GM18861 (cell line): ENCODE measurements at regions not wholly inside any gene's neighbourhood (a gene's known extent, or its start where the extent isn't known, plus 50 kb on each side); places are given as distances from the start of the nearest gene placed in this dataset.

Experiments
- ATAC-seq: cut with Tn5 transposase; IDR thresholded peaks from one replicate; pipeline ENCODE4 v1.9.1; 2021; ENCODE audit not compliant: unreplicated experiment

- no peak for ATAC-seq
These were observed 320.0 kb downstream of the BRINP2 start for GRCh38 chr1:177490786-177491185.

- no peak for ATAC-seq
These were observed 319.4 kb downstream of the BRINP2 start for GRCh38 chr1:177490036-177490639.

GRCh38 chr1:177488722-177489121, 318.0 kb downstream of the BRINP2 start:
- ATAC-seq = no peak

GRCh38 chr1:177487481-177487880, 316.7 kb downstream of the BRINP2 start:
- no peak for ATAC-seq

- no peak for ATAC-seq
These were observed 310.1 kb downstream of the BRINP2 start for GRCh38 chr1:177480741-177481305.

GRCh38 chr1:177479600-177479999, 308.8 kb downstream of the BRINP2 start:
- ATAC-seq = no peak

GRCh38 chr1:177476676-177477075, 305.9 kb downstream of the BRINP2 start:
- ATAC-seq = no peak

GRCh38 chr1:177472567-177472966, 301.8 kb downstream of the BRINP2 start:
- ATAC-seq = no peak

- ATAC-seq = no peak
These were observed 300.5 kb downstream of the BRINP2 start for GRCh38 chr1:177471244-177471643.

- ATAC-seq = no peak
These were observed 298.8 kb downstream of the BRINP2 start for GRCh38 chr1:177469519-177469918.

GRCh38 chr1:177466286-177466685, 295.5 kb downstream of the BRINP2 start:
- ATAC-seq = no peak

GRCh38 chr1:177464686-177465085, 293.9 kb downstream of the BRINP2 start:
- ATAC-seq = no peak

- ATAC-seq = no peak
These were observed 280.4 kb downstream of the BRINP2 start for GRCh38 chr1:177451191-177451590.

GRCh38 chr1:177448652-177449357, 278.0 kb downstream of the BRINP2 start:
- no peak for ATAC-seq

- no peak for ATAC-seq
These were observed 277.4 kb downstream of the BRINP2 start for GRCh38 chr1:177448036-177448615.

GRCh38 chr1:177444997-177445746, 274.4 kb downstream of the BRINP2 start:
- no peak for ATAC-seq

- no peak for ATAC-seq
These were observed 272.2 kb downstream of the BRINP2 start for GRCh38 chr1:177443003-177443402.

- no peak for ATAC-seq
These were observed 271.8 kb downstream of the BRINP2 start for GRCh38 chr1:177442584-177442983.

- ATAC-seq = no peak
These were observed 270.5 kb downstream of the BRINP2 start for GRCh38 chr1:177441281-177441680.

- no peak for ATAC-seq
These were observed 270.1 kb downstream of the BRINP2 start for GRCh38 chr1:177440821-177441220.

- no peak for ATAC-seq
These were observed 268.5 kb downstream of the BRINP2 start for GRCh38 chr1:177439301-177439700.
